Stimulated activated CD8-positive, alpha-beta memory T cell treated with anti-CD3 and anti-CD28 coated beads, Interleukin-4, amount 100 ng/mL, for 48 hours (primary cell): ENCODE measurements at regions not wholly inside any gene's neighbourhood (a gene's known extent, or its start where the extent isn't known, plus 50 kb on each side); places are given as distances from the start of the nearest gene placed in this dataset.

Experiments used
- DNase-seq: peaks from one replicate; pipeline ENCODE4 v3.0.0-alpha.2; 2020

- DNase-seq, result no peak
Observed at GRCh38 chr4:125365731-125366130, 51.0 kb downstream of the FAT4 start.

DNA sequence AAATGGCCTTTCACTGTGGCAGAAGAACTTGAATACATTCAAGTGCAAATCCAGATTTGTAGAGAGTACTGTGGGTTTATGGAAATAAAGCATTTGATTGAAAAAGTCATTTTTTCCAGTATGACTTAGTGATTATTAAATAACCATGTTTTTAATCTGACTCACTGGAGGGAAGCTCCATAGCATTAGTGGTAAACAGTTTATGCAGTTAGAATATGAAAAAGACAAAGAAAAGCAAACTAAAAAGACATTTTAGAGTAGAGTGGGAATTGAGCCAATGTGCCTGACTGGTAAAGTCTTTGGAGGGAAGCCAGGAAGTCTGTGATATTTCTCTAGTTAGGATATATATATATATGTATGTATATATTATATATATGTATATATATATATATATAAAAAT is 53.4 kb downstream of the FAT4 start:
- no peak for DNase-seq

DNA sequence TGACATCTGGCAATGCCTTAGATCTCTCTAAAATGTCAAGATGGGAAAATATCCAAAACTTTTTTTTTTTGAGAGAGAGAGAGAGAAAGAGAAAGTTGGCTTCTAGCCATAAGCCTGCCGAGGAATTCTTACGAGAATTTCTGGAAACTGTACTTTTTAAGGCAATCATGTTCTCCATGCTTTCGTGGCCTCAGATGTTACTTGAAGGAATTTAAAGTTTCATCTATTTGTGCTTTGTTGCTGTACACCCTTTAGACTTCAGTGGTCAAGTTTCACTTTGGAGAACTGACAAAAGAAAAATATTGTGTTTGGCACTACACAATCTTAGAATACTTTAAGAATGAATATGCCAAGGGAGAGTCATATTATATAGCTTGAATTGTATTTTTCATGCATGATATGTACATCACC is 53.9 kb downstream of the FAT4 start:
- no peak for DNase-seq

DNA sequence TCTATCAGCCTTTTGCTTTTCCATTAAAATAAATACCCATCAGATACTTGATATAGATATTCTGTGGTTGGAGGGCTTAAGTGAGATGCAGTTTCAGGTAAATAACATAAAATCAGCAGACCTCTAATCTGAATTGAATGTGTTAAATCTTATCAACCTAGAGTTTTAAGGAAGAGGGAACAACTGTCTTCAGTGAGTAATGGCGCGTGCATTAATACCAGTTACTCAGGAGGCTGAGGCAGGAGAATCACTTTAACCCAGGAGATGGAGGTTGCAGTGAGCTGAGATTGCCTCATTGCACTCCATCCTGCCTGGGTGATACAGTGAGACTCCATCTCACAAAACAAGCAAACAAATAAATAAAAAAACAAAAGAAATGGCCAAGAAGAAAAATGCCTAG is 54.3 kb downstream of the FAT4 start:
- DNase-seq, result no peak

DNA sequence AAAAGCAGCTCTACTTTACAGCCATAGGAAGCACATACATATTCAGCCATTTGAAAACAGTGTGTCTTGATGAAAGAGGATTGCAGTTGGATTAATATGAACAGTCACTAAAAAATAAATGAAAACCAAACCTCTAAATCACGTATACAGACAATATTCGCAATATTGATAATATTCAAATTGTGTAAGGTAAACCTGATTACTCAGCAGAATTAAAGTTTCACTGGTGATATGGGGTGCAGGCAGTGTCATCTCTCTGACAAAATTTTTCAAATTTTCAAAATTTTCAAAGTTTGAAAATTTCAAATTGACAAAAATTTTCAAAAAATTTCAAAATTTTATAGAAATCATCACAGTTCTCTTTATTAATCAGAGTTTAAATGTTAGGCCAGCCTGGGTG is 55.7 kb downstream of the FAT4 start:
- no peak for DNase-seq

DNA sequence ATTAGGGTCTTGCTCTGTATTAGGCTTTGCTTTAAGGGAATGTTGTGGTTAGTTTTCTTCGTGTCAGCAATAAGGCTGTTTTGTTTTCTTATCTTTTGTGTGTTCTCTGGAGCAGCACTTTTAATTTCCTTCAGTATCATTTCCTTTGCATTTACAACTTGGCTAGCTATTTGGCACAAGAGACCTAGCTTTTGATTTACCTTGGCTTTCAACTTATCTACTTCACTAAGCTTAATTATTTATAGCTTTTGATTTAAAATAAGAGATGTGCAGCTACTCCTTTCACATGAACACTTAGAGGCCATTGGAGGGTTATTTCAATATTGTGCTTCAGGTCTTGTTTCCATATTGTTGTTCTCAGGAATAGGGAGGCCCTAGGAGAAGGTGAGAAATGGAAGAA is 68.2 kb downstream of the FAT4 start:
- DNase-seq, result no peak

DNA sequence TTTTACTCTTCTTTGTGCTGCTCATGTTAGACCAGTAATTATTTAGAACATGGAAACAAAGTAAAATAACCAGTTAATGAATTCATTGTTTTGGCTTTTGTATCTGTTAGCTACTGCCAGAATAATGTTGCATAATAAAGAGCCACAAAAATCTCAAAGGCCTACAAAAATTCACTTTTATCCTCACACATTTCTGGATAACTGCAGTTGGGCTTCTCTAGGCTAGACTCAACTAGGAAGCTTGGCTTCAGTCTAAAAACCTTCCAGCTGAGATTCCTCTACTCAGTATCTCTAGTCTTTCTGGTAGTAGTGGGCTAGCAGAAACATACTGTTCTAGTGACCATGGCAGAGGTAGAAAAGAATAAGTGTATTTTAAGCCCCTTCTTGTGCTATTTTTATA is 73.0 kb downstream of the FAT4 start:
- no peak for DNase-seq

GRCh38 chr4:125388613-125389012 is 73.9 kb downstream of the FAT4 start:
- DNase-seq, result no peak

- DNase-seq, result no peak
Observed at GRCh38 chr4:125389713-125390112, 75.0 kb downstream of the FAT4 start.

GRCh38 chr4:125390126-125390525 is 75.4 kb downstream of the FAT4 start:
- DNase-seq, result no peak

DNA sequence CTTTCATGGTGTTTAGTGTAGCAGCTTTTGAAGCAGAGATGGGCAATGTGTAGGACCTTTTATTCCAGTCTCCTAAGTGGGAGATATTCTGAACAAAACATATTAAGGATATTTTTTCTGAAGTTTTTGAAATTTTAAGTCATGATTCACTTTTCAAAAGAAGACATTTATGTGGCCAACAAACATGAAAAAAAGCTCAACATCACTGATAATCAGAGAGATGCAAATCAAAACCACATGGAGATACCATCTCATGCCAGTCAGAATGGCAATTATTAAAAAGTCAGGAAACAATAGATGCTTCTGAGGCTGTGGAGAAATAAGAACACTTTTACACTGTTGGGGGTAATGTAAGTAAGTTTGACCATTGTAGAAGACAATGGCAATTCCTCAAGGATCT is 76.0 kb downstream of the FAT4 start:
- no peak for DNase-seq

GRCh38 chr4:125392694-125393093 is 77.9 kb downstream of the FAT4 start:
- DNase-seq, result no peak

GRCh38 chr4:125393825-125394224 is 79.1 kb downstream of the FAT4 start:
- no peak for DNase-seq

DNA sequence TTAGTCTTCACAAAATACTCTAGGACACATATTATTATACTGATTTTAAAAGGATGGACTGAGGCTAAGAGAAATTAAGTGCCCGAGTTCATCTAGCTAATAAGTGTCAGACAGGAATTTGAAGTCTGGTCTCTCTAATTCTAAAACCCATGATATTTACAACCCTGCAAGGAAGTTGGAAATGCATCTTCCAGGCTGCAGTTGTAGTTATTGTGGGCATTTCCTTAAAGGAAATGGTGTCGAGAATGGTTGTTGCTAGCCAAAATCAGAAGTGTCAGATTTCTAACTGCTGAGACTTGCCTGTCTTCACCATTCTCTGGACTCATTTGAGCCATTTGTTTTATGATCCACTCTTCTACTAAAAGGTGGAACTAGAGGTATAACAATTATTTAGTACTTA is 82.5 kb downstream of the FAT4 start:
- no peak for DNase-seq

DNA sequence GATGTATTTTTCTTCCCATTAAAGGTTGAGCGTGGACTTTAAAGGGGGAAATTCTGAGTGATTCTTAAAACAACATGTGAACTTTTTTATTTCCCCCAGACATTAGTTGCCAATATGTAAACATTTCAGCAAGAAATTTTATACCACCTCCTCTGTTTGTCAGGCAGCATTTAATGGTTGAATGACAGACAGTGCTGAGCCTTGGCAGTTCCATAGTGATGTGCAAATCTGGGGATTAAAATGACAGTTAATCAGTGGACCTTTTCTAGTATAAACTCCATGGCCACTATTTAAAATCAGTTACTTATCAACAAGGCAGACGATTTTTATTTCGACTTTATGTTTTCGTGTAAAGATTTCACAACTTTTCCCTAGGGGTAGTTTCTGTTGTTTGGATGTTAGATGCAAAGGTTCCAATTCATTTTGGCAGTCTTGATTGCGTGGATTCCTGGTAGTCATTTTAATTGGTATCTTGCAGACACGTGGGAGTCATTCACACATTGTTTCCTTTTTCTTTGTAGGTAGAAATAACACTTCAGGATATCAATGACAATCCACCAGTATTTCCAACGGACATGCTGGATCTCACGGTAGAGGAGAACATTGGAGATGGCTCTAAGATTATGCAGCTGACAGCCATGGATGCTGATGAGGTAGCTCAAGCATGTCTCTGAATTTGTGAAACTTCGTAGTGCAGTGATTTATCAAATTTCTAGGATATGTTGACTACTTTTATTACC is 83.7 kb downstream of the FAT4 start:
- DNase-seq, result no peak

GRCh38 chr4:125400756-125401155 is 86.0 kb downstream of the FAT4 start:
- no peak for DNase-seq

DNA sequence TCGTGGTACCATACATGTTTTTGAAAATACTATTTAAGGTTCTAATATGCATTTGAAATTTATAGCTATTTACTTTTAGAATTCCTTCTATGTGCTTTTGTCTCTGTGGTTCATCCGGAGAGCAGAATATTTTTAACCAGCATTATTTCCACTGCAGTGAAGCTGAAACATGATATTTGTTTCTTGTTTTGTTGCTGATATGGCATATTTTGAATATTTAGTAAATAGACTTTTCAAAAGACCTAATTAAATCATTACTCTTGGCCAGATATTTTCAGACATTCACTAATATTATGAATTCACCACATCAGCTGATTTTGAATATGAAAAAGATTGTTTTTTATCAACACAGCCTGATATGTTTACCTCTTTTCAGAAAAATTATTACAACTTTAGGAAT is 87.0 kb downstream of the FAT4 start:
- DNase-seq, result no peak

DNA sequence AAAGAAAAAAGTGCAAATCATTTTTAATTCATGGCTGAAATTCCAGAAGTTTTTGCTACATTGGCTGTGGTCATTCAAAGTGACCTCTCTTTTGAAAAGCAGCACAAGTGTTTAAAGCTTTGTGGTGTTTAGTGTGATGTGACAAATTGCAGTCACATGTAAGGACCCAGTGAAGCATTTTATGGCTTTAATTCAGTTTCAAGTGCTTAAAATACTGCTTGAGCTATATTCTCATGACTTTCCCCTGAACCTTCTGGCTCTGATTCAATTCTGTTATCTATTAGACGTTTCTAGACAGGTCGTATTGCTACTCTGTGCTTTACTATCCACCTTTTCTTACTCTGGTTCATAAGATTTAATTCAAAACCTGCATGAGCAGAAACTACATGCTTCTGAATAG is 105.8 kb downstream of the FAT4 start:
- DNase-seq, result no peak

- no peak for DNase-seq
Observed at GRCh38 chr4:125421547-125421946, 106.8 kb downstream of the FAT4 start.

DNA sequence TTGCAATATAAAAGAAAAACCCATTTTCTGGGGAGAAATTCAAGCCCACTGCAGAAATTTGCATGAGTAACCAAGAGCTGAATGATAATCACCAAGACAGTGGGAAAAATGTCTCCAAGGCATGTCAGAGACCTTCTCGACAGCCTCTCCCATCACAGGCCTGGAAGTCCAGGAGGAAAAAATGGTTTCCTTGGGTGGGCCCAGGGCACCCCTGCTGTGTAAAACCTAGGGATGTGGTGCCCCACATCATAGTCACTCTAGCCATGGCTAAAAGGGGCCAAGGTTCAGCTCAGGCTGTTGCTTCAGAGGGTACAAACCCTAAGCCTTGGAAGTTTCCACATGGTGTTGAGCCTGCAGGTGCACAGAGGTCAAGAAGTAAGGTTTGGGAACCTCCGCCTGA is 108.4 kb downstream of the FAT4 start:
- DNase-seq, result no peak

DNA sequence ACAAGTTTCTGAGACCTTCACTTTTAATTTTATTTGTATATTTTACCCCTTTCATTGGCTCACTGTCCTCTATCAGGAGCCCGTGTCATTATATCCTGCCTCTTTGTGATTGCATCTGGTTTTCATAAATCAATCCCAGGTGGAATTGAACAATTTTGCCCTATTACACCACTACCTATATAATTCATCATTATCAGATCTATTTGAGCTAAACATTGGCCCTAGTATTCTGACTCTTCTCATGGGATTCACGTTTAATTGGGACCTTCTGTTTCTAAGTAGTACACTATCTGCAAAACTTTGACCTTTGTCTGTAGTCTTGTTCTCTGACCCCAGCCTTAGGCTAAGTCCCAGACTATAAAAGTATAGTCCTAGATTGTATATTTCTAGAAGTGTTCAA is 114.1 kb downstream of the FAT4 start:
- DNase-seq, result no peak

DNA sequence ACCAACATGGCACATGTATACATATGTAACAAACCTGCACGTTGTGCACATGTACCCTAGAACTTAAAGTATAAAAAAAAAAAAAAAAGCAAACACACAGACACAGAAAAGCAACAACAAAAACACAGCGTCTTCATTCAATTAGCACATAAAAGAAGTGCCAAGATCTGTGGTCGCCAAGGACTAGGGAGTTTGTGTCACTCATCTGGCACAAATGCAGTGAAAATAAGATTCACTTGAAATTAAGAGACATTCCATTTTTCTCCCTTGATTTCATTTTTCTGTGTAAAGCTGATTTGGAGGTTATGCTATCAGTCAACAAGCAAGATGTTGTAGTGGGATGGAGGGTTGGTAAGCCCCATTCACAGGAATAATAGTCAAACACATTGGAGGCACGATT is 115.3 kb downstream of the FAT4 start:
- no peak for DNase-seq

GRCh38 chr4:125432078-125432477 is 117.3 kb downstream of the FAT4 start:
- no peak for DNase-seq

DNA sequence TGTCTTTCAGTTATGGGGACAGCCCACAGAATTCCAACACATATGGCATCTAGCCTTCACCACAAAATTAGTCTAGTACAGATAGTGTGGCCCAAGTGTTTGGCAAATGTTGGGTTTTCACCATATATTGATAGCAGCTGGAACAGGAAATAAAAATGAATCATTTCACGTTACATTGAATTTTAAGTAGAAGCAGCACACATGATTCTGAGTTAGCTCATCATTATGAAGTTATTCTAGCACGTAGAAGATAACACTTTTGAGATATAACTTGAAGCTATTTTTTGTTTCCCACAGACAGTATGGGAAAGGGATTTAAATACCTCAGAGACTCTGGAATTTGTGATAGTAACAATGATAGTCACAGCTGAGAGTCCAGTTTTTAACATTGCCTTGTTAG is 118.7 kb downstream of the FAT4 start:
- DNase-seq, result no peak

- DNase-seq, result no peak
Observed at GRCh38 chr4:125434136-125434535, 119.4 kb downstream of the FAT4 start.

- no peak for DNase-seq
Observed at GRCh38 chr4:125440814-125441213, 126.1 kb downstream of the FAT4 start.
